K562 (cell line): ENCODE measurements at regions not wholly inside any gene's neighbourhood (a gene's known extent, or its start where the extent isn't known, plus 50 kb on each side); places are given as distances from the start of the nearest gene placed in this dataset.

ENCODE experiments used
- ATAC-seq: fragments of 200-7000 bp; cut with Tn5 transposase; 3 replicates; pipeline ENCODE4 v1.9.1; 2020; ENCODE audit warnings: moderate library complexity
- BruUV-seq: library from RNA; stranded (reverse); fragments of 400-500 nt; replicated peaks from 2 replicates; lab custom pipeline; 2021; lab: Mats Ljungman, UMichigan
- CTCF ChIA-PET: fragments of 300-600 bp; formaldehyde crosslinking; extraction: SDS; loops from one replicate; lab custom pipeline; 2021; ENCODE audit warnings: low intra/inter-chr PET ratio; lab: Yijun Ruan, JAX
- POLR2A ChIA-PET: fragments of 300-600, 350-650 bp; sonication (Branson Sonifier 250); formaldehyde crosslinking; extraction: SDS; loops from one replicate; lab custom pipeline; 2021; ENCODE audit warnings: antibody characterized with exemption, inconsistent platforms; lab: Yijun Ruan, JAX
- DNase-seq, 4 experiments: peaks; one replicate each; pipeline versions ENCODE4 v3.0.0 to v3.0.0-alpha.2; 2011 to 2018; ENCODE audit warnings: low spot score in 3 of 4, mixed read lengths in 3 of 4; ENCODE audit errors: extremely low read depth in 1 of 4
- FAIRE-seq: peaks from 2 replicates; lab custom pipeline; 2011; peaks lifted over from hg19 to GRCh38; lab: Jason Lieb, UNC
- H2AFZ ChIP-seq: 2 replicates; pipeline ENCODE4 v1.6.0; 2011; ENCODE audit warnings: low read depth, low read length, control low read depth, inconsistent platforms
- H3K27ac ChIP-seq: fragments of 200-600 bp; 3 replicates; pipeline ENCODE4 v1.8.0; 2011; ENCODE audit warnings: low read depth, mild to moderate bottlenecking, control low read depth, inconsistent platforms, low read length, moderate library complexity, mixed read lengths; ENCODE audit errors: extremely low read depth
- H3K27me3 ChIP-seq, 2 experiments: fragments of 300-600 bp in 1 of 2; 2 replicates in 1 of 2; 3 replicates in 1 of 2; pipeline versions ENCODE4 v1.6.0 to v1.8.0; 2011; ENCODE audit warnings: inconsistent platforms in 2 of 2, low read length in 2 of 2, mild to moderate bottlenecking in 1 of 2, mixed read lengths in 1 of 2, moderate library complexity in 1 of 2; ENCODE audit not compliant: control insufficient read depth in 2 of 2, insufficient read depth in 2 of 2
- H3K36me3 ChIP-seq: fragments of 300-600 bp; 3 replicates; pipeline ENCODE4 v1.8.0; 2011; ENCODE audit warnings: mild to moderate bottlenecking, low read length, inconsistent platforms; ENCODE audit not compliant: control insufficient read depth, insufficient read depth
- H3K4me1 ChIP-seq, 2 experiments: fragments of 200-600 bp in 1 of 2; replicated peaks in 1 of 2; 2 replicates in 1 of 2; 3 replicates in 1 of 2; pipeline versions ENCODE4 v1.5.1 to v1.8.0; 2011; ENCODE audit warnings: inconsistent platforms in 2 of 2, low read length in 2 of 2, mild to moderate bottlenecking in 1 of 2, mixed read lengths in 1 of 2, moderate library complexity in 1 of 2; ENCODE audit not compliant: control insufficient read depth in 2 of 2, insufficient read depth in 2 of 2
- H3K4me2 ChIP-seq: 2 replicates; pipeline ENCODE4 v1.6.1; 2011; ENCODE audit warnings: low read length, control low read depth, inconsistent platforms, mixed read lengths; ENCODE audit not compliant: insufficient read depth
- H3K4me3 ChIP-seq: fragments of 200-600 bp; sonication (generic), shearing (Covaris generic); 2 replicates; pipeline ENCODE4 v1.5.1; 2016; ENCODE audit warnings: control low read depth, inconsistent platforms
- H3K79me2 ChIP-seq: fragments of 200-600 bp; 3 replicates; pipeline ENCODE4 v1.8.0; 2011; ENCODE audit warnings: low read length, inconsistent platforms; ENCODE audit not compliant: control insufficient read depth, insufficient read depth
- H3K9ac ChIP-seq, 2 experiments: 2 replicates each; pipeline versions ENCODE4 v1.6.0 to v1.6.1; 2011; ENCODE audit warnings: low read depth in 2 of 2, low read length in 2 of 2, control low read depth in 1 of 2, inconsistent platforms in 1 of 2, mild to moderate bottlenecking in 1 of 2, mixed read lengths in 1 of 2; ENCODE audit not compliant: insufficient read depth in 1 of 2
- H3K9me1 ChIP-seq: one replicate; pipeline ENCODE4 v1.6.0; 2011; ENCODE audit warnings: inconsistent platforms, mild to moderate bottlenecking, low read length, moderate library complexity; ENCODE audit not compliant: control insufficient read depth, insufficient read depth
- H3K9me3 ChIP-seq: replicated peaks from 2 replicates; pipeline ENCODE4 v1.5.1; 2011; ENCODE audit warnings: low read depth, low read length, inconsistent platforms; ENCODE audit not compliant: control insufficient read depth, insufficient read depth
- H4K20me1 ChIP-seq: replicated peaks from 2 replicates; pipeline ENCODE4 v1.6.1; 2011; ENCODE audit warnings: low read length, inconsistent platforms, mixed read lengths; ENCODE audit not compliant: control insufficient read depth, insufficient read depth
- CBFA2T3 ChIP-seq: fragments of 450-650 bp; IDR thresholded peaks from 2 replicates; pipeline ENCODE4 v1.6.1; 2017
- CHCHD3 ChIP-seq: fragments of 250-450 bp; sonication (Bioruptor Pico); IDR thresholded peaks from 2 replicates; pipeline ENCODE4 v2.1.2; 2022; ENCODE audit warnings: mild to moderate bottlenecking
- CSDE1 ChIP-seq, 2 experiments: fragments of 450-650 bp; IDR thresholded peaks; 2 replicates each; pipeline ENCODE4 v1.6.1; 2016; ENCODE audit warnings: mild to moderate bottlenecking in 1 of 2
- HMGXB4 ChIP-seq: sonication (generic); formaldehyde crosslinking; IDR thresholded peaks from 2 replicates; pipeline ENCODE4 v1.8.1; 2023; ENCODE audit warnings: mild to moderate bottlenecking, missing genetic modification reagents
- NFIC ChIP-seq: fragments of 450-650 bp; IDR thresholded peaks from 2 replicates; pipeline ENCODE4 v1.6.1; 2017; ENCODE audit warnings: mild to moderate bottlenecking, inconsistent platforms
- RBM25 ChIP-seq: fragments of 200-400 bp; formaldehyde crosslinking; IDR thresholded peaks from 2 replicates; pipeline ENCODE4 v1.6.1; 2018; ENCODE audit warnings: low read length, low read depth, moderate library complexity; ENCODE audit not compliant: severe bottlenecking
- whole genome bisulfite sequencing: fragments of 100-300 bp; shearing (Covaris generic); methylation state at CpG from one replicate; pipeline ENCODE4 v1.1.6; 2016; ENCODE audit warnings: low coverage, mixed read lengths; ENCODE audit not compliant: insufficient coverage; ENCODE audit errors: missing lambda C conversion rate; 5-methylcytosine and 5-hydroxymethylcytosine counted together
- in situ Hi-C: fragments of 300-500 bp; cut with MboI; formaldehyde crosslinking; loops from 4 replicates; pipeline ENCODE4 v1.15.0; 2018; ENCODE audit warnings: inconsistent platforms, mixed read lengths
- intact Hi-C: fragments of 100-400 bp; cut with micrococcal nuclease; formaldehyde crosslinking; loops from 2 replicates; pipeline ENCODE4 v1.14.2; 2022
- TF ChIP-seq, protein P1 (sequence below): fragments of 450-650 bp; IDR thresholded peaks from 2 replicates; pipeline ENCODE4 v1.6.1; 2018; ENCODE audit not compliant: partially characterized antibody

DNA sequence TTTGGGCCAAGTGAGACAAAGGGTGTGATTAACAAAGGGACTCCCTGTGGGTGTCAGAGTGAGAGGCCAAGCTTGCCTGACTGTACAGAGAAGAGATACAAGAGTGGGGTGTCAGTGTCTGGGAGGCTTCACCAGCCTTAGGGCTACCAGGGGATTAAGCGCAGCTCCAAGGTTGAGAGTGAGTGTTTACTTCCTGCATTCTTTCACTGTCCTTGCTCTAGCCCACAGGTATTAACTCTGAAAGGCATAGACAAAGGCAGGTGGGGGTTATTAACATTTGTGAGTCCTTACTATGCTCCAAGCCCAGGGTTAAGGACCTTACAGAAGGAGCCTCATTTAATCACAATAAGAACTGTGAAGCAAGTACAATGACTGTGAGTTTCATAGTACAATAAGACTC, 107.6 kb downstream of the IL20RB start:
- in situ Hi-C loops: no loop called here
- H3K27me3 ChIP-seq: no peaks in the 10 kb centered on the region
- TF ChIP-seq NFIC (no peak), CSDE1 (IDR thresholded peaks at IDR 0.05) (no peak), HMGXB4 (no peak), CHCHD3 (CRISPR knock-in tag) (no peak), CBFA2T3 (no peak), RBM25 (no peak)
- TF ChIP-seq, protein P1, sequence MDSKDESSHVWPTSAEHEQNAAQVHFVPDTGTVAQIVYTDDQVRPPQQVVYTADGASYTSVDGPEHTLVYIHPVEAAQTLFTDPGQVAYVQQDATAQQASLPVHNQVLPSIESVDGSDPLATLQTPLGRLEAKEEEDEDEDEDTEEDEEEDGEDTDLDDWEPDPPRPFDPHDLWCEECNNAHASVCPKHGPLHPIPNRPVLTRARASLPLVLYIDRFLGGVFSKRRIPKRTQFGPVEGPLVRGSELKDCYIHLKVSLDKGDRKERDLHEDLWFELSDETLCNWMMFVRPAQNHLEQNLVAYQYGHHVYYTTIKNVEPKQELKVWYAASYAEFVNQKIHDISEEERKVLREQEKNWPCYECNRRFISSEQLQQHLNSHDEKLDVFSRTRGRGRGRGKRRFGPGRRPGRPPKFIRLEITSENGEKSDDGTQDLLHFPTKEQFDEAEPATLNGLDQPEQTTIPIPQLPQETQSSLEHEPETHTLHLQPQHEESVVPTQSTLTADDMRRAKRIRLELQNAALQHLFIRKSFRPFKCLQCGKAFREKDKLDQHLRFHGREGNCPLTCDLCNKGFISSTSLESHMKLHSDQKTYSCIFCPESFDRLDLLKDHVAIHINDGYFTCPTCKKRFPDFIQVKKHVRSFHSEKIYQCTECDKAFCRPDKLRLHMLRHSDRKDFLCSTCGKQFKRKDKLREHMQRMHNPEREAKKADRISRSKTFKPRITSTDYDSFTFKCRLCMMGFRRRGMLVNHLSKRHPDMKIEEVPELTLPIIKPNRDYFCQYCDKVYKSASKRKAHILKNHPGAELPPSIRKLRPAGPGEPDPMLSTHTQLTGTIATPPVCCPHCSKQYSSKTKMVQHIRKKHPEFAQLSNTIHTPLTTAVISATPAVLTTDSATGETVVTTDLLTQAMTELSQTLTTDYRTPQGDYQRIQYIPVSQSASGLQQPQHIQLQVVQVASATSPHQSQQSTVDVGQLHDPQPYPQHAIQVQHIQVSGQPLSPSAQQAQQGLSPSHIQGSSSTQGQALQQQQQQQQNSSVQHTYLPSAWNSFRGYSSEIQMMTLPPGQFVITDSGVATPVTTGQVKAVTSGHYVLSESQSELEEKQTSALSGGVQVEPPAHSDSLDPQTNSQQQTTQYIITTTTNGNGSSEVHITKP: no peak
- TF ChIP-seq, all 486 proteins: peak for 0
- BruUV-seq: no TSS peak
- no peak overlapping the region for H3K27ac ChIP-seq
- no peak overlapping the region for H2AFZ ChIP-seq
- DNase-seq (no peak), ATAC-seq (no peak), FAIRE-seq (no peak)
- 11% methylated on average over 1 of the region's 1 CpG for WGBS
- no peaks in the 10 kb centered on the region for H3K9me1 ChIP-seq
- H3K4me1 ChIP-seq: no peaks in the 10 kb centered on the region
- H3K9me3 ChIP-seq: no peaks in the 10 kb centered on the region
- H4K20me1 ChIP-seq: no peaks in the 10 kb centered on the region
- ChIA-PET CTCF (no interaction called here), POLR2A (no interaction called here)
- H3K4me2 ChIP-seq: no peak overlapping the region
- H3K4me3 ChIP-seq: no peak overlapping the region
- H3K36me3 ChIP-seq: no peaks in the 10 kb centered on the region
- intact Hi-C loops: no loop called here
- H3K79me2 ChIP-seq: no peaks in the 10 kb centered on the region
- no peak overlapping the region for H3K9ac ChIP-seq
